ENCODE measurements at regions not wholly inside any gene's neighbourhood (a gene's known extent, or its start where the extent isn't known, plus 50 kb on each side); places are given as distances from the start of the nearest gene placed in this dataset.
"Not testable (repeated sequence)": the region's sequence is repeated elsewhere in the genome, so short reads cannot be mapped to it uniquely, and the experiment has no call there.

GRCh38 chr2:236786751-236787150 is 217.1 kb downstream of the ACKR3 start:
- H3K36me3 Mint-ChIP-seq: no peaks in the 10 kb centered on the region
- no peak for TF ChIP-seq MYBL2 (CRISPR knock-in tag; IDR thresholded peaks at IDR 0.05)
- TF ChIP-seq TP53 (CRISPR knock-in tag; IDR thresholded peaks at IDR 0.05): no peak
- no peak for TF ChIP-seq NR1H2 (CRISPR knock-in tag; IDR thresholded peaks at IDR 0.05)
- TF ChIP-seq GABPB1 (CRISPR knock-in tag; IDR thresholded peaks at IDR 0.05): no peak
- TF ChIP-seq SMAD3 (CRISPR knock-in tag; IDR thresholded peaks at IDR 0.05; ENCODE audit: borderline replicate concordance): no peak
- no peak for TF ChIP-seq ZBTB21 (CRISPR knock-in tag; IDR thresholded peaks at IDR 0.05; ENCODE audit: borderline replicate concordance)
- no peak for TF ChIP-seq NFATC4 (CRISPR knock-in tag; IDR thresholded peaks at IDR 0.05)
- TF ChIP-seq MXD4 (CRISPR knock-in tag; IDR thresholded peaks at IDR 0.05; ENCODE audit: borderline replicate concordance): no peak
- no peak for TF ChIP-seq ETV6 (CRISPR knock-in tag; IDR thresholded peaks at IDR 0.05)
- TF ChIP-seq TEAD4 (CRISPR knock-in tag; IDR thresholded peaks at IDR 0.05): no peak
- TF ChIP-seq ZNF232 (CRISPR knock-in tag; IDR thresholded peaks at IDR 0.05): no peak
- no peak for TF ChIP-seq OVOL2 (CRISPR knock-in tag; IDR thresholded peaks at IDR 0.05; ENCODE audit: borderline replicate concordance)
- no peak for TF ChIP-seq ATF6 (CRISPR knock-in tag; IDR thresholded peaks at IDR 0.05)
- TF ChIP-seq ZNF416 (CRISPR knock-in tag; IDR thresholded peaks at IDR 0.05): no peak
- TF ChIP-seq E2F1 (CRISPR knock-in tag; IDR thresholded peaks at IDR 0.05): no peak
- TF ChIP-seq ZBTB43 (CRISPR knock-in tag; IDR thresholded peaks at IDR 0.05): no peak
- no peak for TF ChIP-seq USF1 (CRISPR knock-in tag; IDR thresholded peaks at IDR 0.05)
- no peak for TF ChIP-seq RELA (CRISPR knock-in tag; IDR thresholded peaks at IDR 0.05; ENCODE audit: borderline replicate concordance)
- TF ChIP-seq JAZF1 (CRISPR knock-in tag; IDR thresholded peaks at IDR 0.05): no peak
- ATAC-seq: no peak
- no peaks in the 10 kb centered on the region; the same call in 1 of the 2 replicates for H3K27me3 Mint-ChIP-seq (ENCODE audit: low read depth)
- peaks cover 17% of the 10 kb centered on the region for H3K9me3 Mint-ChIP-seq
- CTCF ChIA-PET: no interaction called here
- peaks cover 4% of the 10 kb centered on the region; the same call in 1 of the 2 replicates for H3K4me1 Mint-ChIP-seq
- POLR2A ChIA-PET: no interaction called here
- no peak overlapping the region for H3K27ac Mint-ChIP-seq
- no peak for DNase-seq (ENCODE audit: low spot score)
- no peak overlapping the region for H3K4me3 Mint-ChIP-seq

- H3K4me1 Mint-ChIP-seq; CTCF ChIA-PET; POLR2A ChIA-PET; H3K27me3 Mint-ChIP-seq (ENCODE audit: low read depth); ATAC-seq; H3K4me3 Mint-ChIP-seq; H3K27ac Mint-ChIP-seq; H3K36me3 Mint-ChIP-seq; DNase-seq (ENCODE audit: low spot score): not testable (repeated sequence)
- peaks cover 19% of the 10 kb centered on the region for H3K9me3 Mint-ChIP-seq
Measured at GRCh38 chr2:236787376-236787775, 217.8 kb downstream of the ACKR3 start.

- CTCF ChIA-PET: no interaction called here
- H3K4me3 Mint-ChIP-seq: no peak overlapping the region
- H3K27ac Mint-ChIP-seq: no peak overlapping the region
- peaks cover 20% of the 10 kb centered on the region for H3K9me3 Mint-ChIP-seq
- no peak for ATAC-seq
- H3K4me1 Mint-ChIP-seq: peaks cover 4% of the 10 kb centered on the region; the same call in 1 of the 2 replicates
- no peaks in the 10 kb centered on the region; the same call in 1 of the 2 replicates for H3K27me3 Mint-ChIP-seq (ENCODE audit: low read depth)
- no peaks in the 10 kb centered on the region for H3K36me3 Mint-ChIP-seq
- no peak for DNase-seq (ENCODE audit: low spot score)
- POLR2A ChIA-PET: no interaction called here
- TF ChIP-seq PREB (CRISPR knock-in tag; IDR thresholded peaks at IDR 0.05; ENCODE audit: borderline replicate concordance) (no peak), KAT7 (CRISPR knock-in tag; IDR thresholded peaks at IDR 0.05; ENCODE audit: borderline replicate concordance) (no peak), MLX (CRISPR knock-in tag; IDR thresholded peaks at IDR 0.05) (no peak), USF2 (CRISPR knock-in tag; IDR thresholded peaks at IDR 0.05) (no peak), ATF1 (CRISPR knock-in tag; IDR thresholded peaks at IDR 0.05) (no peak), FOXJ3 (CRISPR knock-in tag; IDR thresholded peaks at IDR 0.05; ENCODE audit: borderline replicate concordance) (no peak), ZNF396 (CRISPR knock-in tag; IDR thresholded peaks at IDR 0.05; ENCODE audit: borderline replicate concordance) (no peak), IRF2 (CRISPR knock-in tag; IDR thresholded peaks at IDR 0.05; ENCODE audit: borderline replicate concordance, low read depth) (no peak), SOX15 (CRISPR knock-in tag; IDR thresholded peaks at IDR 0.05) (no peak), RELA (CRISPR knock-in tag; IDR thresholded peaks at IDR 0.05; ENCODE audit: borderline replicate concordance) (no peak)
Measured at GRCh38 chr2:236787885-236788284, 218.3 kb downstream of the ACKR3 start.
